Cardiac muscle cell (in vitro differentiated cells and primary cell): ENCODE measurements at regions not wholly inside any gene's neighbourhood (a gene's known extent, or its start where the extent isn't known, plus 50 kb on each side); places are given as distances from the start of the nearest gene placed in this dataset.
A peak's percentile ranks its signal among the peaks of the same experiment; 100 is the strongest.

Experiments
- DNase-seq, 2 donors: peaks; one replicate each; pipeline versions ENCODE4 v3.0.0 to v3.0.0-alpha.2; 2010 to 2017; ENCODE audit warnings: low read depth in 1 of 2, low spot score in 1 of 2
- H3K27ac ChIP-seq: fragments of 200-600 bp; sonication (generic); 2 replicates; pipeline ENCODE4 v1.5.1; 2016
- H3K27me3 ChIP-seq: fragments of 200-600 bp; sonication (generic); 2 replicates; pipeline ENCODE4 v1.6.0; 2016; ENCODE audit warnings: control low read depth
- H3K36me3 ChIP-seq: fragments of 200-600 bp; sonication (generic); 2 replicates; pipeline ENCODE4 v1.5.1; 2016; ENCODE audit warnings: control low read depth
- H3K4me1 ChIP-seq: fragments of 200-600 bp; sonication (generic); 2 replicates; pipeline ENCODE4 v1.8.1; 2017; ENCODE audit warnings: low read depth, mild to moderate bottlenecking, mixed run types
- H3K4me3 ChIP-seq: fragments of 200-600 bp; sonication (generic); 2 replicates; pipeline ENCODE4 v1.5.1; 2016; ENCODE audit warnings: mild to moderate bottlenecking
- H3K9me3 ChIP-seq: fragments of 200-600 bp; sonication (generic); 2 replicates; pipeline ENCODE4 v1.5.1; 2017; ENCODE audit warnings: low read depth, mild to moderate bottlenecking, control low read depth
- TF ChIP-seq, protein P1 (sequence below): IDR thresholded peaks from 2 replicates; pipeline ENCODE4 v1.5.1; 2012; ENCODE audit warnings: low read depth, mild to moderate bottlenecking, low read length

DNA sequence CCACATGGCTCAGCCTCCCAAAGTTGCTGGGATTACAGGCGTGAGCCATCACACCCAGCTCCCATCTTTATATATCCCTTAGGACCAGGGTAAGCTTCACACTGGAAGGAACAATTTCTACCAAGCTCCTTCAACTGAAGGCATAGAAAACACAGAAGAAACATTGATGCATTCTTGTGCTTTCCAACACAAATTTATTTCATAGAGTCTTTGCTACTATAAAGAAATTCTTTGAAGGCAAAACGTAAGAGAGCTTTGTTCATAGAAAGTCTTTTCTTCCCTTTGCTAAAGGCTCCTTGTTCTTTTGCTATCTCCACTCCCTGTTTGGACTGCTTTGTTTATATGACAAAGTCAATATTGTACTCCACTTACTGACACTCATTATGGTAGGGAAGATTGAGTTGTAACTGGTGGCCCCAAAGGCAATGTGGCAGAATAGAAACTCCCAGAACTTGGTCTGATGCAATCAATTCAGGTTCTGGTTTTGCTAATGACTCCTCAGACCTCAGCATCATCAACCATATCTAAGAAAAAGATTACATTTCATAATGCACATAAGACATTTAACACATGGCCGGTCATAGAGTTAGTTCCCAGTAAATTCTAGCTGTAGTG, 97.4 kb upstream of the CLINT1 start:
- TF ChIP-seq, protein P1, sequence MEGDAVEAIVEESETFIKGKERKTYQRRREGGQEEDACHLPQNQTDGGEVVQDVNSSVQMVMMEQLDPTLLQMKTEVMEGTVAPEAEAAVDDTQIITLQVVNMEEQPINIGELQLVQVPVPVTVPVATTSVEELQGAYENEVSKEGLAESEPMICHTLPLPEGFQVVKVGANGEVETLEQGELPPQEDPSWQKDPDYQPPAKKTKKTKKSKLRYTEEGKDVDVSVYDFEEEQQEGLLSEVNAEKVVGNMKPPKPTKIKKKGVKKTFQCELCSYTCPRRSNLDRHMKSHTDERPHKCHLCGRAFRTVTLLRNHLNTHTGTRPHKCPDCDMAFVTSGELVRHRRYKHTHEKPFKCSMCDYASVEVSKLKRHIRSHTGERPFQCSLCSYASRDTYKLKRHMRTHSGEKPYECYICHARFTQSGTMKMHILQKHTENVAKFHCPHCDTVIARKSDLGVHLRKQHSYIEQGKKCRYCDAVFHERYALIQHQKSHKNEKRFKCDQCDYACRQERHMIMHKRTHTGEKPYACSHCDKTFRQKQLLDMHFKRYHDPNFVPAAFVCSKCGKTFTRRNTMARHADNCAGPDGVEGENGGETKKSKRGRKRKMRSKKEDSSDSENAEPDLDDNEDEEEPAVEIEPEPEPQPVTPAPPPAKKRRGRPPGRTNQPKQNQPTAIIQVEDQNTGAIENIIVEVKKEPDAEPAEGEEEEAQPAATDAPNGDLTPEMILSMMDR = no peak
- H3K27me3 ChIP-seq = no peaks in the 10 kb centered on the region
- H3K4me3 ChIP-seq = no peak overlapping the region
- H3K27ac ChIP-seq = no peak overlapping the region
- H3K9me3 ChIP-seq = no peaks in the 10 kb centered on the region
- no peaks in the 10 kb centered on the region for H3K36me3 ChIP-seq
- no peaks in the 10 kb centered on the region for H3K4me1 ChIP-seq
- DNase-seq = no peak

DNA sequence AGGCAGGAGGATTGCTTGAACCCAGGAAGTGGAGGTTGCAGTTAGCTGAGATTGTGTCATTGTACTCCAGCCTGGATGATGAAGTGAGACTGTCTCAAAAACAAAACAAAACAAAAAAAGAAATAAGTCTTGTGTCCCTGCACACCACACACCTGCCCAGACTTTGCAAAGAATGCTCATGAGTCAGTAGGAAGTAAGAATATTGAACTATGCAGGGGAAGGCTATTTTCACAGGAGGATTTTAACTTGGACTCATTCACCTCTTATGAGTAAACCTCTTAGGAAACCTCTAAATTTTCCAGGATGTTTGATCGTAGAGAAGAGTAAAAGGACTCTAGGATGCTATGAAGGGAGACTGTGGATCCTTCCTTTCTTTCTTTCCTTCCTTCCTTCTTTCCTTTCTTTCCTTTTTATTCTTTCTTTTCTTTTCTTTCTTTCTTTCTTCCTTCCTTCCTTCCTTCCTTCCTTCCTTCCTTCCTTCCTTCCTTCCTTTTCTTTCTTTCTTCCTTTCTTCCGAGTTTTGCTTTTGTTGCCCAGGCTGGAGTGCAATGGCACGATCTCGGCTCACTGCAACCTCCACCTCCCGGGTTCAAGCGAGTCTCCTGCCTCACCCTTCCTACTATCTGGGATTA, 96.7 kb upstream of the CLINT1 start:
- no peak for DNase-seq
- no peak overlapping the region for H3K27ac ChIP-seq
- H3K36me3 ChIP-seq = no peaks in the 10 kb centered on the region
- H3K4me1 ChIP-seq = no peaks in the 10 kb centered on the region
- no peaks in the 10 kb centered on the region for H3K27me3 ChIP-seq
- TF ChIP-seq, protein P1 = no peak
- H3K9me3 ChIP-seq = no peaks in the 10 kb centered on the region
- H3K4me3 ChIP-seq = no peak overlapping the region

DNA sequence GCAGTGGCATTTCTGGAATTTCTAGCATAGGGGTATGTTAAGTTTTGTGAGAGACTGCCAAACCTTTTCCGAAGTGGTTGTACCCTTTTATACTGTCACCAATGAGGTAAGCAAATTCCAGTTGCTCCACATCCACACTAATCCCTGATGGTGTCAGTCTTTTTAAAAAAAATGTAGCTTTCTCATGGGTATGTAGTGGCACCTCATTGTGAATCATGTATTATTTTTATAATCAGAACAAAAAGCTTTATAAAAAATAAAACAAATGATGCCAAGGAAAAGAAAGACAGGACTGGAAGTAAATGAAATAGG, 93.4 kb upstream of the CLINT1 start:
- H3K4me3 ChIP-seq = no peak overlapping the region
- H3K27me3 ChIP-seq = no peaks in the 10 kb centered on the region
- no peak overlapping the region for H3K27ac ChIP-seq
- no peaks in the 10 kb centered on the region for H3K36me3 ChIP-seq
- TF ChIP-seq, protein P1 = no peak
- H3K9me3 ChIP-seq = no peaks in the 10 kb centered on the region
- no peak for DNase-seq
- H3K4me1 ChIP-seq = peaks cover 3% of the 10 kb centered on the region

DNA sequence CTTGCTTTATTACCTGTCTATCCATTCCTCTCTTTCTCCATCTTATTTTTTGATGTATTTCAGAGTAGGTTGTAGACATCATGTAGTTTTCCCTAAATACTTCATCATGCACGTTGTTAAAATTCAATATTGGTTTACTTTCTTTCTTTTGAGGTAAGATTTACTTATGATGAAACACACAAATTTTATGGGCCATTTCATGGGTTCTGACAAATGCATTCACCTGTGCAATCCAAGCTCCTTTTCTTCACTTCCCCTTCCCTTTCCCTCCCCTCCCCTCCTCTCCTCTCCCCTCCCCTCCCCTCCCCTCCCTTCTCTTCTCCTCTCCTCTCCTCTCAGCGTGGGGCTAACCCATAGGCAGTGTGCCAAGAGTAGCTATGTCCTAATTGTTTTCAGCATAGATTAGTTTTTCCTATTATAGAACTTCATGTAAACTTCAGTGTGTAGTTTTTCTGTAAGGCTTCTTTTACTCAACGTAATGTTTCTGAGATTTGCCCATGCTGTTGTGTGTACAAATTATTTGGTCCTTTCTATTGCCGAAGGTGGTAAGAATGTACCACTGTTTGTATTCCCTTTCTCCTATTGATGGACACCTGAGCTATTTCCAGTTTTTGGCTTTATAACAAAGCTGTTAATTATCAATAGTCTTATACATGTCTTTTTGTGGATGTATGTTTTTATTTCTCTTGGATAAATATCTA, 92.9 kb upstream of the CLINT1 start:
- no peaks in the 10 kb centered on the region for H3K36me3 ChIP-seq
- no peak overlapping the region for H3K4me3 ChIP-seq
- no peaks in the 10 kb centered on the region for H3K9me3 ChIP-seq
- TF ChIP-seq, protein P1 = no peak
- peaks cover 3% of the 10 kb centered on the region for H3K4me1 ChIP-seq
- H3K27me3 ChIP-seq = no peaks in the 10 kb centered on the region
- H3K27ac ChIP-seq = no peak overlapping the region
- DNase-seq = peak in 1 of 2 donors; percentile 29

DNA sequence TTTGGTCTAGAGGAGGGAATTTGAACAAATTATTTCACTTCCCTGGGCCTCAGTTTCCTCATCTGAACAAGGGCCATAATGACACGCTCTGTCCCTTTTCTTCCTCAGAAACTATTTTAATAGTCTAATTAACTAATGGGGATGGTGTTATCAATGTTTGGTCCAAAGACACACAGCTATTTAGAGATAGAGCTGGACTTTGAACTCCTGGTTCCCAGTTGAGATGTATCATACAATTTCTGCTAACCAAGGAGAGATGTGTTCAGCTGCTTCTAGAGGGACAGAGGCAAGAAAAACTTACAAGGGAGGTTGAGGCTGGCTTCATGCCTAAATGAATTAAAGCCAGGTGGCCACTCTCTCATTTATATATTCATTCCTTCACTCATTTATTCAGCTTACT, 90.6 kb upstream of the CLINT1 start:
- Histone ChIP-seq H3K4me3 (no peak overlapping the region), H3K27me3 (no peaks in the 10 kb centered on the region), H3K4me1 (peaks cover 9% of the 10 kb centered on the region), H3K27ac (peak overlapping the region; percentile 91), H3K9me3 (no peaks in the 10 kb centered on the region), H3K36me3 (no peaks in the 10 kb centered on the region)
- TF ChIP-seq, protein P1 = no peak
- DNase-seq = no peak
